Stimulated activated CD4-positive, alpha-beta T cell treated with anti-CD3 and anti-CD28 coated beads, Interleukin-4, amount 100 ng/mL, for 4 hours (primary cell): ENCODE measurements at regions not wholly inside any gene's neighbourhood (a gene's known extent, or its start where the extent isn't known, plus 50 kb on each side); places are given as distances from the start of the nearest gene placed in this dataset.

Experiments used
- DNase-seq, 2 experiments: peaks; one replicate each; pipeline ENCODE4 v3.0.0-alpha.2; 2020

- DNase-seq: no peak
These were observed 1679.2 kb upstream of the TENM3 start for GRCh38 chr4:180564026-180564425.

GRCh38 chr4:180564448-180564847, 1678.8 kb upstream of the TENM3 start:
- no peak for DNase-seq

GRCh38 chr4:180565856-180566431, 1677.3 kb upstream of the TENM3 start:
- no peak for DNase-seq

- no peak for DNase-seq
These were observed 1676.7 kb upstream of the TENM3 start for GRCh38 chr4:180566492-180566891.

- DNase-seq: no peak
These were observed 1676.1 kb upstream of the TENM3 start for GRCh38 chr4:180567080-180567479.

GRCh38 chr4:180571516-180572055, 1671.6 kb upstream of the TENM3 start:
- DNase-seq: no peak

- DNase-seq: no peak
These were observed 1665.0 kb upstream of the TENM3 start for GRCh38 chr4:180578175-180578574.

- no peak for DNase-seq
These were observed 1662.1 kb upstream of the TENM3 start for GRCh38 chr4:180581061-180581460.

- DNase-seq: no peak
These were observed 1655.8 kb upstream of the TENM3 start for GRCh38 chr4:180587379-180587778.

- no peak for DNase-seq
These were observed 1653.6 kb upstream of the TENM3 start for GRCh38 chr4:180589575-180589974.

- DNase-seq: no peak
These were observed 1646.2 kb upstream of the TENM3 start for GRCh38 chr4:180596888-180597483.

- no peak for DNase-seq
These were observed 1644.9 kb upstream of the TENM3 start for GRCh38 chr4:180598281-180598680.

- no peak for DNase-seq
These were observed 1639.4 kb upstream of the TENM3 start for GRCh38 chr4:180603791-180604190.

GRCh38 chr4:180610324-180610723, 1632.9 kb upstream of the TENM3 start:
- no peak for DNase-seq

GRCh38 chr4:180615746-180616145, 1627.5 kb upstream of the TENM3 start:
- no peak for DNase-seq

GRCh38 chr4:180617196-180617595, 1626.0 kb upstream of the TENM3 start:
- DNase-seq: no peak

- no peak for DNase-seq
These were observed 1624.8 kb upstream of the TENM3 start for GRCh38 chr4:180618396-180618795.

GRCh38 chr4:180619440-180619839, 1623.8 kb upstream of the TENM3 start:
- no peak for DNase-seq

- no peak for DNase-seq
These were observed 1620.9 kb upstream of the TENM3 start for GRCh38 chr4:180622254-180622653.

GRCh38 chr4:180625653-180626052, 1617.5 kb upstream of the TENM3 start:
- no peak for DNase-seq

GRCh38 chr4:180630012-180630665, 1613.1 kb upstream of the TENM3 start:
- DNase-seq: no peak

- no peak for DNase-seq
These were observed 1608.9 kb upstream of the TENM3 start for GRCh38 chr4:180634306-180634705.

GRCh38 chr4:180635281-180635680, 1607.9 kb upstream of the TENM3 start:
- no peak for DNase-seq

GRCh38 chr4:180636696-180637404, 1606.4 kb upstream of the TENM3 start:
- no peak for DNase-seq
